K562 (cell line): ENCODE measurements at regions not wholly inside any gene's neighbourhood (a gene's known extent, or its start where the extent isn't known, plus 50 kb on each side); places are given as distances from the start of the nearest gene placed in this dataset.
A peak's percentile ranks its signal among the peaks of the same experiment; 100 is the strongest.

Experiments
- CBFB ChIP-seq: sonication (generic); formaldehyde crosslinking; IDR thresholded peaks from 2 replicates; pipeline ENCODE4 v1.4.0; 2020; ENCODE audit warnings: mild to moderate bottlenecking, missing genetic modification reagents
- CEBPB ChIP-seq: fragments of 450-650 bp; IDR thresholded peaks from 2 replicates; pipeline ENCODE4 v1.6.1; 2016; ENCODE audit warnings: missing genetic modification characterization, missing compliant biosample characterization
- E2F3 ChIP-seq: fragments of 250-450 bp; sonication (Bioruptor Pico); IDR thresholded peaks from 2 replicates; pipeline ENCODE4 v1.4.0; 2020; ENCODE audit warnings: mild to moderate bottlenecking
- ERF ChIP-seq: fragments of 450-650 bp; formaldehyde crosslinking; IDR thresholded peaks from 2 replicates; pipeline ENCODE4 v1.4.0; 2020; ENCODE audit warnings: mild to moderate bottlenecking, mixed read lengths
- HDAC8 ChIP-seq: fragments of 450-650 bp; IDR thresholded peaks from 2 replicates; pipeline ENCODE4 v1.6.1; 2016; ENCODE audit warnings: mild to moderate bottlenecking, missing genetic modification characterization, moderate library complexity, missing compliant biosample characterization
- IRF2 ChIP-seq: sonication (generic); formaldehyde crosslinking; IDR thresholded peaks from 2 replicates; pipeline ENCODE4 v1.8.1; 2022; ENCODE audit warnings: mild to moderate bottlenecking, missing genetic modification reagents
- LEF1 ChIP-seq: fragments of 450-650 bp; IDR thresholded peaks from 2 replicates; pipeline ENCODE4 v1.6.1; 2016; ENCODE audit warnings: mild to moderate bottlenecking
- MTA1 ChIP-seq: fragments of 450-650 bp; IDR thresholded peaks from 2 replicates; pipeline ENCODE4 v1.6.1; 2017; ENCODE audit warnings: borderline replicate concordance
- NRF1 ChIP-seq, 2 experiments: fragments of 450-650 bp; IDR thresholded peaks in 1 of 2; conservative IDR thresholded peaks in 1 of 2; 2 replicates each; pipeline ENCODE4 v1.6.1; 2014; ENCODE audit warnings: mild to moderate bottlenecking in 2 of 2
- PTRF ChIP-seq: fragments of 450-650 bp; IDR thresholded peaks from 2 replicates; pipeline ENCODE4 v1.6.1; 2016; ENCODE audit warnings: mild to moderate bottlenecking, missing genetic modification characterization, missing compliant biosample characterization
- SOX6 ChIP-seq: fragments of 450-650 bp; IDR thresholded peaks from 2 replicates; pipeline ENCODE4 v1.6.1; 2014; ENCODE audit warnings: mild to moderate bottlenecking
- STAG1 ChIP-seq: sonication (generic); formaldehyde crosslinking; IDR thresholded peaks from 2 replicates; pipeline ENCODE4 v1.5.0; 2020; ENCODE audit warnings: missing genetic modification reagents, borderline replicate concordance
- XRCC4 ChIP-seq: IDR thresholded peaks from one replicate; pipeline ENCODE4 v1.6.1; 2011; ENCODE audit not compliant: insufficient read depth, insufficient read length; ENCODE audit errors: extremely low read depth
- YBX1 ChIP-seq: fragments of 450-650 bp; IDR thresholded peaks from 2 replicates; pipeline ENCODE4 v1.7.1; 2016; ENCODE audit warnings: mild to moderate bottlenecking
- ZNF23 ChIP-seq: fragments of 250-450 bp; sonication (Bioruptor Pico); IDR thresholded peaks from 2 replicates; pipeline ENCODE4 v1.4.0; 2020; ENCODE audit warnings: mild to moderate bottlenecking
- ZNF263 ChIP-seq: sonication (generic); formaldehyde crosslinking; IDR thresholded peaks from 2 replicates; pipeline ENCODE4 v1.8.0; 2022; ENCODE audit warnings: mild to moderate bottlenecking, missing genetic modification reagents, borderline replicate concordance
- ZNF764 ChIP-seq: fragments of 250-450 bp; sonication (Bioruptor Pico); IDR thresholded peaks from 2 replicates; pipeline ENCODE4 v1.4.0; 2020; ENCODE audit warnings: low read depth, mild to moderate bottlenecking, moderate library complexity
- ZNF79 ChIP-seq: fragments of 250-450 bp; sonication (Bioruptor Pico); IDR thresholded peaks from 2 replicates; pipeline ENCODE4 v1.4.0; 2020; ENCODE audit warnings: low read depth, mild to moderate bottlenecking, moderate library complexity
- TF ChIP-seq, protein P1 (sequence below): sonication (generic); formaldehyde crosslinking; IDR thresholded peaks from 2 replicates; pipeline ENCODE4 v1.8.1; 2022; ENCODE audit warnings: missing genetic modification reagents
- TF ChIP-seq, protein P2 (sequence below): fragments of 250-450 bp; sonication (Bioruptor Pico); IDR thresholded peaks from 2 replicates; pipeline ENCODE4 v1.8.0; 2022; ENCODE audit warnings: moderate library complexity, mild to moderate bottlenecking, inconsistent platforms
- TF ChIP-seq, protein P3 (sequence below): fragments of 250-450 bp; sonication (Bioruptor Pico); IDR thresholded peaks from 2 replicates; pipeline ENCODE4 v1.9.0; 2021; ENCODE audit warnings: mild to moderate bottlenecking
- TF ChIP-seq, protein P4 (sequence below): IDR thresholded peaks from 2 replicates; pipeline ENCODE4 v1.6.1; 2014; ENCODE audit warnings: antibody characterized with exemption
- TF ChIP-seq, protein P5 (sequence below): fragments of 450-650 bp; formaldehyde crosslinking; IDR thresholded peaks from 2 replicates; pipeline ENCODE4 v1.4.0; 2020; ENCODE audit warnings: mild to moderate bottlenecking, moderate library complexity
- TF ChIP-seq, protein P6 (sequence below), 2 experiments: fragments of 450-650 bp; conservative IDR thresholded peaks; 2 replicates each; pipeline ENCODE4 v1.6.1; 2017; ENCODE audit warnings: mild to moderate bottlenecking in 2 of 2, moderate library complexity in 2 of 2

DNA sequence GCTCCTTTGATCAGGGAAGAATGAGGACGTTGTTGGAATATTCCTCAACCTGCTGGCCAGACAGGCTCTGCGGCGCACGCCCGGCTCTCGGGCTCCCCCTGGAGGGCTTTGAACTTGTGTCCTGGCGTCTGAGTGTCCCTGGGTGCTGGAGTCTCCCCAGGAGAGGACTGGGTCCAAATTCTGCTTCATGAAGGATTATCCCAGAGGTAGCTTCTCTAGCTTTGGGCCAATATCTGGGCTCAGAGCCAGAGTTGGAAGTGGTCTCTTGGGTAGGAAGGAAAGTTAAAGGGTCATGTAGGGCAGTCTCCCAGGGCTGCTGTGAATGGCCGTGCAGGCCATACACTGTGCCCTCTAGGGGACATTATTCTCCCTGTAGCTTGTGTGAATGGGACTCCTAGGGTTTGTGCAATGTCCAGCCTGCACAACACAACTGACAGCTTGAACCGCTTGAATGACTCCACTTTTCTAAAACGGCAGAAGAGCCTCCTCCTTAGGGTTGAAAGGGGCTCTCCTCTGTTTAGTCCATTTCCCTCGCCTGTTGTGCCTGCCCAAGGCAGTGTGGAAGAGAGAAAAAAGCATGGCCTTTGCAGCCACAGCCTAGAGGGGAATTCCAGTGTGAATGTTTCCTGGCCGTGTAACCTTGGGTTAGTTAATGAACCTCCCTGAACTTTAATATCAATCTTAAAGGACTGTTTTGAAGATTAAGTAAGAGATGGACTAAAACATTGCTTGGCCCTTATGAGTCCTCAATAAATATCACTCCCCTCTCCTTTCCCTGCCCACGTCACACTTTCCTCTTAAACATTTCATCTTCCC, 111.2 kb upstream of the THY1 start (continued):
- TF ChIP-seq, protein P1, sequence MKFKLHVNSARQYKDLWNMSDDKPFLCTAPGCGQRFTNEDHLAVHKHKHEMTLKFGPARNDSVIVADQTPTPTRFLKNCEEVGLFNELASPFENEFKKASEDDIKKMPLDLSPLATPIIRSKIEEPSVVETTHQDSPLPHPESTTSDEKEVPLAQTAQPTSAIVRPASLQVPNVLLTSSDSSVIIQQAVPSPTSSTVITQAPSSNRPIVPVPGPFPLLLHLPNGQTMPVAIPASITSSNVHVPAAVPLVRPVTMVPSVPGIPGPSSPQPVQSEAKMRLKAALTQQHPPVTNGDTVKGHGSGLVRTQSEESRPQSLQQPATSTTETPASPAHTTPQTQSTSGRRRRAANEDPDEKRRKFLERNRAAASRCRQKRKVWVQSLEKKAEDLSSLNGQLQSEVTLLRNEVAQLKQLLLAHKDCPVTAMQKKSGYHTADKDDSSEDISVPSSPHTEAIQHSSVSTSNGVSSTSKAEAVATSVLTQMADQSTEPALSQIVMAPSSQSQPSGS, result no peak
- no peak for TF ChIP-seq XRCC4
- no peak for TF ChIP-seq HDAC8 (tag)
- no peak for TF ChIP-seq MTA1
- TF ChIP-seq, protein P2, sequence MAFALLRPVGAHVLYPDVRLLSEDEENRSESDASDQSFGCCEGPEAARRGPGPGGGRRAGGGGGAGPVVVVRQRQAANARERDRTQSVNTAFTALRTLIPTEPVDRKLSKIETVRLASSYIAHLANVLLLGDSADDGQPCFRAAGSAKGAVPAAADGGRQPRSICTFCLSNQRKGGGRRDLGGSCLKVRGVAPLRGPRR (CRISPR knock-in tag), result no peak
- TF ChIP-seq NRF1 (conservative IDR thresholded peaks at IDR 0.05 in 1 of 2, IDR thresholded peaks at IDR 0.05 in 1 of 2), result peak; percentile 35 to 64; a peak in 3 of 4 replicates
- TF ChIP-seq, protein P3, sequence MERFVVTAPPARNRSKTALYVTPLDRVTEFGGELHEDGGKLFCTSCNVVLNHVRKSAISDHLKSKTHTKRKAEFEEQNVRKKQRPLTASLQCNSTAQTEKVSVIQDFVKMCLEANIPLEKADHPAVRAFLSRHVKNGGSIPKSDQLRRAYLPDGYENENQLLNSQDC (CRISPR knock-in tag), result no peak
- 0 out of 2 replicates have a peak, but pooled peaks have one; percentile 11 for TF ChIP-seq SOX6
- no peak for TF ChIP-seq YBX1
- TF ChIP-seq, protein P4, sequence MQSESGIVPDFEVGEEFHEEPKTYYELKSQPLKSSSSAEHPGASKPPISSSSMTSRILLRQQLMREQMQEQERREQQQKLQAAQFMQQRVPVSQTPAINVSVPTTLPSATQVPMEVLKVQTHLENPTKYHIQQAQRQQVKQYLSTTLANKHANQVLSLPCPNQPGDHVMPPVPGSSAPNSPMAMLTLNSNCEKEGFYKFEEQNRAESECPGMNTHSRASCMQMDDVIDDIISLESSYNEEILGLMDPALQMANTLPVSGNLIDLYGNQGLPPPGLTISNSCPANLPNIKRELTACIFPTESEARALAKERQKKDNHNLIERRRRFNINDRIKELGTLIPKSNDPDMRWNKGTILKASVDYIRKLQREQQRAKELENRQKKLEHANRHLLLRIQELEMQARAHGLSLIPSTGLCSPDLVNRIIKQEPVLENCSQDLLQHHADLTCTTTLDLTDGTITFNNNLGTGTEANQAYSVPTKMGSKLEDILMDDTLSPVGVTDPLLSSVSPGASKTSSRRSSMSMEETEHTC, result no peak
- no peak for TF ChIP-seq PTRF (tag)
- no peak for TF ChIP-seq LEF1
- no peak for TF ChIP-seq ZNF764 (CRISPR knock-in tag)
- TF ChIP-seq CBFB, result no peak
- no peak for TF ChIP-seq E2F3 (CRISPR knock-in tag)
- no peak for TF ChIP-seq ZNF263 (CRISPR knock-in tag)
- no peak for TF ChIP-seq ZNF23 (CRISPR knock-in tag)
- peak; percentile 49; the same call in 1 of the 2 replicates for TF ChIP-seq CEBPB (tag)
- TF ChIP-seq, protein P5, sequence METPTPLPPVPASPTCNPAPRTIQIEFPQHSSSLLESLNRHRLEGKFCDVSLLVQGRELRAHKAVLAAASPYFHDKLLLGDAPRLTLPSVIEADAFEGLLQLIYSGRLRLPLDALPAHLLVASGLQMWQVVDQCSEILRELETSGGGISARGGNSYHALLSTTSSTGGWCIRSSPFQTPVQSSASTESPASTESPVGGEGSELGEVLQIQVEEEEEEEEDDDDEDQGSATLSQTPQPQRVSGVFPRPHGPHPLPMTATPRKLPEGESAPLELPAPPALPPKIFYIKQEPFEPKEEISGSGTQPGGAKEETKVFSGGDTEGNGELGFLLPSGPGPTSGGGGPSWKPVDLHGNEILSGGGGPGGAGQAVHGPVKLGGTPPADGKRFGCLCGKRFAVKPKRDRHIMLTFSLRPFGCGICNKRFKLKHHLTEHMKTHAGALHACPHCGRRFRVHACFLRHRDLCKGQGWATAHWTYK (CRISPR knock-in tag), result no peak
- TF ChIP-seq, protein P6, sequence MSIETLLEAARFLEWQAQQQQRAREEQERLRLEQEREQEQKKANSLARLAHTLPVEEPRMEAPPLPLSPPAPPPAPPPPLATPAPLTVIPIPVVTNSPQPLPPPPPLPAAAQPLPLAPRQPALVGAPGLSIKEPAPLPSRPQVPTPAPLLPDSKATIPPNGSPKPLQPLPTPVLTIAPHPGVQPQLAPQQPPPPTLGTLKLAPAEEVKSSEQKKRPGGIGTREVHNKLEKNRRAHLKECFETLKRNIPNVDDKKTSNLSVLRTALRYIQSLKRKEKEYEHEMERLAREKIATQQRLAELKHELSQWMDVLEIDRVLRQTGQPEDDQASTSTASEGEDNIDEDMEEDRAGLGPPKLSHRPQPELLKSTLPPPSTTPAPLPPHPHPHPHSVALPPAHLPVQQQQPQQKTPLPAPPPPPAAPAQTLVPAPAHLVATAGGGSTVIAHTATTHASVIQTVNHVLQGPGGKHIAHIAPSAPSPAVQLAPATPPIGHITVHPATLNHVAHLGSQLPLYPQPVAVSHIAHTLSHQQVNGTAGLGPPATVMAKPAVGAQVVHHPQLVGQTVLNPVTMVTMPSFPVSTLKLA (conservative IDR thresholded peaks at IDR 0.05), result no peak
- TF ChIP-seq ERF, result no peak
- TF ChIP-seq IRF2 (CRISPR knock-in tag), result no peak
- TF ChIP-seq STAG1, result no peak
- no peak for TF ChIP-seq ZNF79
